Body of pancreas (tissue), 4 donors: ENCODE measurements at regions not wholly inside any gene's neighbourhood (a gene's known extent, or its start where the extent isn't known, plus 50 kb on each side); places are given as distances from the start of the nearest gene placed in this dataset.

ENCODE experiments used
- POLR2A ChIP-seq, 3 donors: fragments of 450-650 bp; IDR thresholded peaks; one replicate each; pipeline ENCODE4 v1.6.1; 2016; ENCODE audit warnings: antibody characterized with exemption in 3 of 3, mild to moderate bottlenecking in 2 of 3
- TF ChIP-seq, protein P1 (sequence below), 7 experiments: fragments of 450-650 bp in 4 of 7; fragments of 200-600 bp in 3 of 7; sonication (generic) in 3 of 7; IDR thresholded peaks; one replicate each; pipeline ENCODE4 v1.5.1; 2016 to 2019; ENCODE audit warnings: antibody characterized with exemption in 7 of 7

- TF ChIP-seq, protein P1, sequence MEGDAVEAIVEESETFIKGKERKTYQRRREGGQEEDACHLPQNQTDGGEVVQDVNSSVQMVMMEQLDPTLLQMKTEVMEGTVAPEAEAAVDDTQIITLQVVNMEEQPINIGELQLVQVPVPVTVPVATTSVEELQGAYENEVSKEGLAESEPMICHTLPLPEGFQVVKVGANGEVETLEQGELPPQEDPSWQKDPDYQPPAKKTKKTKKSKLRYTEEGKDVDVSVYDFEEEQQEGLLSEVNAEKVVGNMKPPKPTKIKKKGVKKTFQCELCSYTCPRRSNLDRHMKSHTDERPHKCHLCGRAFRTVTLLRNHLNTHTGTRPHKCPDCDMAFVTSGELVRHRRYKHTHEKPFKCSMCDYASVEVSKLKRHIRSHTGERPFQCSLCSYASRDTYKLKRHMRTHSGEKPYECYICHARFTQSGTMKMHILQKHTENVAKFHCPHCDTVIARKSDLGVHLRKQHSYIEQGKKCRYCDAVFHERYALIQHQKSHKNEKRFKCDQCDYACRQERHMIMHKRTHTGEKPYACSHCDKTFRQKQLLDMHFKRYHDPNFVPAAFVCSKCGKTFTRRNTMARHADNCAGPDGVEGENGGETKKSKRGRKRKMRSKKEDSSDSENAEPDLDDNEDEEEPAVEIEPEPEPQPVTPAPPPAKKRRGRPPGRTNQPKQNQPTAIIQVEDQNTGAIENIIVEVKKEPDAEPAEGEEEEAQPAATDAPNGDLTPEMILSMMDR (IDR thresholded peaks at IDR 0.05), result no peak
- TF ChIP-seq POLR2A (IDR thresholded peaks at IDR 0.05), result no peak
Measured at GRCh38 chr20:58087562-58087858, 140.9 kb downstream of the ANKRD60 start.
